ENCODE measurements at regions not wholly inside any gene's neighbourhood (a gene's known extent, or its start where the extent isn't known, plus 50 kb on each side); places are given as distances from the start of the nearest gene placed in this dataset.

DNA sequence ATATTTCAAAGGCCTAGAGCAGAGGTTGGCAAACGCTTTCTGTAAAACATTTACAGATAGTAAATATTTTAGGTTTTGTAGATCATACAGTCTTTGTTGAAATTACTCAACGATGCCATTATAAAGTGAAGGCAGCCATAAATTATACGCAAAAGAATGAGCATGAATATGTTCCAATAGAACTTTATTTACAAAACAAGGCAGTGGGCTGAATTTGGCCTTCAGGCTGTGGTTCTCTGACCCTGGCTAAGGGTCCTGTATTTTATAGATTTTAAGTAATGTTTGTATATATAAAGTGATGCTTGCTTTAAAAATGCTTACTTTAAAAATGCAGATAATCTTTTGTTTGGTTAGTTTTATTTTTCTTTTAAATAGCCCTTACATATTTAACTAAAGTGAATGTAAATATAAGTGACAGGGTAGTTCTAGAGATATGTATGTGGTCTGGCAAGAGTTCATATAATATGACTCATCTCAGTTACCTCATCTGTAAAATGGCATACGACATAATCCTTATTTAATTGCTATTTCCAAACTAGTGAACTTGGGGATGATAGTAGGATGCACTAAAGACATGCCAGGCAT, 51.7 kb upstream of the ATP5MC3 start:
- Histone ChIP-seq H3K36me3 (ENCODE audit: control insufficient read depth, insufficient read depth, low read length) (no peaks in the 10 kb centered on the region), H3K27me3 (replicated peaks; ENCODE audit: control insufficient read depth, insufficient read depth, low read length) (no peaks in the 10 kb centered on the region), H3K4me3 (replicated peaks; ENCODE audit: low read depth, low read length) (no peak overlapping the region)
- TF ChIP-seq, protein P1, sequence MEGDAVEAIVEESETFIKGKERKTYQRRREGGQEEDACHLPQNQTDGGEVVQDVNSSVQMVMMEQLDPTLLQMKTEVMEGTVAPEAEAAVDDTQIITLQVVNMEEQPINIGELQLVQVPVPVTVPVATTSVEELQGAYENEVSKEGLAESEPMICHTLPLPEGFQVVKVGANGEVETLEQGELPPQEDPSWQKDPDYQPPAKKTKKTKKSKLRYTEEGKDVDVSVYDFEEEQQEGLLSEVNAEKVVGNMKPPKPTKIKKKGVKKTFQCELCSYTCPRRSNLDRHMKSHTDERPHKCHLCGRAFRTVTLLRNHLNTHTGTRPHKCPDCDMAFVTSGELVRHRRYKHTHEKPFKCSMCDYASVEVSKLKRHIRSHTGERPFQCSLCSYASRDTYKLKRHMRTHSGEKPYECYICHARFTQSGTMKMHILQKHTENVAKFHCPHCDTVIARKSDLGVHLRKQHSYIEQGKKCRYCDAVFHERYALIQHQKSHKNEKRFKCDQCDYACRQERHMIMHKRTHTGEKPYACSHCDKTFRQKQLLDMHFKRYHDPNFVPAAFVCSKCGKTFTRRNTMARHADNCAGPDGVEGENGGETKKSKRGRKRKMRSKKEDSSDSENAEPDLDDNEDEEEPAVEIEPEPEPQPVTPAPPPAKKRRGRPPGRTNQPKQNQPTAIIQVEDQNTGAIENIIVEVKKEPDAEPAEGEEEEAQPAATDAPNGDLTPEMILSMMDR (IDR thresholded peaks at IDR 0.05; ENCODE audit: insufficient read depth, low read length, poor library complexity, severe bottlenecking), result no peak
- DNase-seq (ENCODE audit: extremely low read depth, insufficient read length), result no peak

Measured in GM06990 (cell line).